ENCODE measurements at regions not wholly inside any gene's neighbourhood (a gene's known extent, or its start where the extent isn't known, plus 50 kb on each side); places are given as distances from the start of the nearest gene placed in this dataset.

- H3K4me2 ChIP-seq (ENCODE audit: insufficient read depth, low read length), result no peak overlapping the region
- H4K20me1 ChIP-seq (ENCODE audit: insufficient read depth, low read length), result no peaks in the 10 kb centered on the region
- no peaks in the 10 kb centered on the region for H3K36me3 ChIP-seq (ENCODE audit: insufficient read depth, low read length)
- H3K9me3 ChIP-seq (ENCODE audit: insufficient read depth, low read length, severe bottlenecking), result no peaks in the 10 kb centered on the region
- H3K27me3 ChIP-seq (ENCODE audit: insufficient read depth, low read length, poor library complexity), result no peaks in the 10 kb centered on the region
- H3K79me2 ChIP-seq (ENCODE audit: insufficient read depth, low read length), result no peaks in the 10 kb centered on the region
- no peak for DNase-seq
- TF ChIP-seq EZH2 (IDR thresholded peaks at IDR 0.05; ENCODE audit: borderline replicate concordance, low read depth, low read length, severe bottlenecking) (no peak), CTCF (IDR thresholded peaks at IDR 0.05; ENCODE audit: borderline replicate concordance, extremely low read depth, low read length, poor library complexity, severe bottlenecking) (no peak)
- H3K4me1 ChIP-seq (ENCODE audit: insufficient read depth, low read length), result no peaks in the 10 kb centered on the region
- H2AFZ ChIP-seq (ENCODE audit: low read depth, low read length), result no peak overlapping the region
- H3K9ac ChIP-seq (ENCODE audit: low read depth, low read length), result no peak overlapping the region
- H3K4me3 ChIP-seq (ENCODE audit: low read depth in 1 of 2, low read length in 2 of 2), result no peak overlapping the region
- no peak for ATAC-seq (ENCODE audit: insufficient read depth, low read depth)
- no peak overlapping the region for H3K27ac ChIP-seq (ENCODE audit: low read length)
Measured at GRCh38 chr5:77152441-77152840, 58.0 kb upstream of the PDE8B start.

GRCh38 chr5:77151501-77151900 is 59.0 kb upstream of the PDE8B start:
- Histone ChIP-seq H3K36me3 (ENCODE audit: insufficient read depth, low read length) (no peaks in the 10 kb centered on the region), H3K4me3 (ENCODE audit: low read depth in 1 of 2, low read length in 2 of 2) (no peak overlapping the region), H3K27me3 (ENCODE audit: insufficient read depth, low read length, poor library complexity) (no peaks in the 10 kb centered on the region), H3K4me1 (ENCODE audit: insufficient read depth, low read length) (no peaks in the 10 kb centered on the region), H3K27ac (ENCODE audit: low read length) (no peak overlapping the region), H3K4me2 (ENCODE audit: insufficient read depth, low read length) (no peak overlapping the region), H2AFZ (ENCODE audit: low read depth, low read length) (no peak overlapping the region), H3K9ac (ENCODE audit: low read depth, low read length) (no peak overlapping the region), H3K9me3 (ENCODE audit: insufficient read depth, low read length, severe bottlenecking) (no peaks in the 10 kb centered on the region), H3K79me2 (ENCODE audit: insufficient read depth, low read length) (no peaks in the 10 kb centered on the region), H4K20me1 (ENCODE audit: insufficient read depth, low read length) (no peaks in the 10 kb centered on the region)
- DNase-seq (no peak), ATAC-seq (ENCODE audit: insufficient read depth, low read depth) (no peak)
- TF ChIP-seq EZH2 (IDR thresholded peaks at IDR 0.05; ENCODE audit: borderline replicate concordance, low read depth, low read length, severe bottlenecking) (no peak), CTCF (IDR thresholded peaks at IDR 0.05; ENCODE audit: borderline replicate concordance, extremely low read depth, low read length, poor library complexity, severe bottlenecking) (no peak)

GRCh38 chr5:77146896-77147295 is 59.8 kb upstream of the ZBED3 start:
- Histone ChIP-seq H3K4me2 (ENCODE audit: insufficient read depth, low read length) (no peak overlapping the region), H4K20me1 (ENCODE audit: insufficient read depth, low read length) (no peaks in the 10 kb centered on the region), H3K4me1 (ENCODE audit: insufficient read depth, low read length) (no peaks in the 10 kb centered on the region), H3K4me3 (ENCODE audit: low read depth in 1 of 2, low read length in 2 of 2) (no peak overlapping the region), H3K9me3 (ENCODE audit: insufficient read depth, low read length, severe bottlenecking) (no peaks in the 10 kb centered on the region), H3K79me2 (ENCODE audit: insufficient read depth, low read length) (no peaks in the 10 kb centered on the region), H3K27ac (ENCODE audit: low read length) (no peak overlapping the region), H3K36me3 (ENCODE audit: insufficient read depth, low read length) (no peaks in the 10 kb centered on the region), H2AFZ (ENCODE audit: low read depth, low read length) (no peak overlapping the region), H3K9ac (ENCODE audit: low read depth, low read length) (no peak overlapping the region), H3K27me3 (ENCODE audit: insufficient read depth, low read length, poor library complexity) (no peaks in the 10 kb centered on the region)
- TF ChIP-seq EZH2 (IDR thresholded peaks at IDR 0.05; ENCODE audit: borderline replicate concordance, low read depth, low read length, severe bottlenecking), result no peak
- no peak for TF ChIP-seq CTCF (IDR thresholded peaks at IDR 0.05; ENCODE audit: borderline replicate concordance, extremely low read depth, low read length, poor library complexity, severe bottlenecking)
- DNase-seq, result no peak
- ATAC-seq (ENCODE audit: insufficient read depth, low read depth), result no peak

- Histone ChIP-seq H3K4me3 (ENCODE audit: low read depth in 1 of 2, low read length in 2 of 2) (no peak overlapping the region), H3K27ac (ENCODE audit: low read length) (no peak overlapping the region), H3K4me2 (ENCODE audit: insufficient read depth, low read length) (no peak overlapping the region), H3K27me3 (ENCODE audit: insufficient read depth, low read length, poor library complexity) (no peaks in the 10 kb centered on the region), H3K9me3 (ENCODE audit: insufficient read depth, low read length, severe bottlenecking) (no peaks in the 10 kb centered on the region), H3K9ac (ENCODE audit: low read depth, low read length) (no peak overlapping the region), H4K20me1 (ENCODE audit: insufficient read depth, low read length) (no peaks in the 10 kb centered on the region), H3K36me3 (ENCODE audit: insufficient read depth, low read length) (no peaks in the 10 kb centered on the region), H3K4me1 (ENCODE audit: insufficient read depth, low read length) (no peaks in the 10 kb centered on the region), H2AFZ (ENCODE audit: low read depth, low read length) (no peak overlapping the region), H3K79me2 (ENCODE audit: insufficient read depth, low read length) (no peaks in the 10 kb centered on the region)
- no peak for DNase-seq
- TF ChIP-seq CTCF (IDR thresholded peaks at IDR 0.05; ENCODE audit: borderline replicate concordance, extremely low read depth, low read length, poor library complexity, severe bottlenecking), result no peak
- TF ChIP-seq EZH2 (IDR thresholded peaks at IDR 0.05; ENCODE audit: borderline replicate concordance, low read depth, low read length, severe bottlenecking), result no peak
- ATAC-seq (ENCODE audit: insufficient read depth, low read depth), result no peak
Measured at GRCh38 chr5:77145666-77146065, 58.6 kb upstream of the ZBED3 start.
